CMK (cell line): ENCODE measurements at regions not wholly inside any gene's neighbourhood (a gene's known extent, or its start where the extent isn't known, plus 50 kb on each side); places are given as distances from the start of the nearest gene placed in this dataset.

ENCODE experiments used
- DNase-seq: peaks from one replicate; pipeline ENCODE4 v3.0.0-alpha.2; 2010; ENCODE audit warnings: low read depth

DNA sequence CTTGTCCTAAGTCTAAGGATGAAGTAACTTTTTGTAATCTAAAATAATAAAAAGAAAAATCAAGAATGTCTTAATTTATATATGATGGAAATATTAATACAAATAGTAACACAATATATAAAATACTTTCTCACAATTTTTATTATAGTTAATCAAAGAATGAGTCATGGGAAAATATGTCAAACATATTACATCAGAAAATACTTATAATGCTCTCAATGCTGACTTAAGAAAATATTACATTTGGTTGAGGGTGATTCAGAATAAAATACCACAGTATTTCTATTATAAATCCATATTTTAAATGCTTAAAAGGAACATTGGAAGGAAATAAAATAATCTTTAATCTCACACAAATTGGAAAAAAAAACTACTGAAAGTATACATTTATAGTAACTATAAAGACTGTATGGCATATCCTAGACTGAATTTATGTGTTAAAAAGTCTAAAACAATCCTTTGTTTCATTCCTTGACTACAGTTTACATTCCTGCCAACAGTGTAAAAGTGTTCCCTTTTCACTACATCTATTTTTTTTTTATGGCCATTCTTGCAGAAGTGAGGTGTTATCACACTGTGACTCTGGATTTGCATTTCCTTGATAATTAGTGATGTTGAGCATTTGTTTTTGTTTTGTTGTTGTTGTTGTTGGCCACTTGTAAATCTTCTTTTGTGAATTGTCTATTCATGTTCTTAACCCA lies 1573.5 kb upstream of the ACVR2A start:
- DNase-seq: no peak

DNA sequence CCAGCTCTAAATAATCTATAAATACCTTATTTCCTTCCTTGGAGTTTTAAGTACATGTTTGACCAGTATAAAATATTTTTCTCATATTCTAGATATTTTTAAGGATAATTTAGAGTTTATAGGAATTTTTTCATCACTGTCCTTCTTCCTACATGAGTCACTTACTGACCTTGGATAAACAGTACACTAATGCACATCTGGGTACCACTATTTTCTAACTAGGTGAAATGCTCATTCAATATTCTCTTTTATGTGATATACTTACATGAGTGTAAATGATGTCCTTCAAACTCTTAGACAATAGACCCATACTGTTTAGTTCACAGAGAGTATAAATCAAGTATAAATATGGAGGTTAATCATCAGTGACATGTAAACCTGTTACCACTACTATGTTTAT lies 1574.2 kb upstream of the ACVR2A start:
- DNase-seq: no peak

- DNase-seq: no peak
These were observed 1577.7 kb upstream of the ACVR2A start for GRCh38 chr2:146267093-146267492.

- no peak for DNase-seq
These were observed 1579.2 kb upstream of the ACVR2A start for GRCh38 chr2:146265656-146266055.

- DNase-seq: no peak
These were observed 1582.2 kb upstream of the ACVR2A start for GRCh38 chr2:146262606-146263005.

GRCh38 chr2:146260551-146260950 lies 1584.3 kb upstream of the ACVR2A start:
- no peak for DNase-seq

DNA sequence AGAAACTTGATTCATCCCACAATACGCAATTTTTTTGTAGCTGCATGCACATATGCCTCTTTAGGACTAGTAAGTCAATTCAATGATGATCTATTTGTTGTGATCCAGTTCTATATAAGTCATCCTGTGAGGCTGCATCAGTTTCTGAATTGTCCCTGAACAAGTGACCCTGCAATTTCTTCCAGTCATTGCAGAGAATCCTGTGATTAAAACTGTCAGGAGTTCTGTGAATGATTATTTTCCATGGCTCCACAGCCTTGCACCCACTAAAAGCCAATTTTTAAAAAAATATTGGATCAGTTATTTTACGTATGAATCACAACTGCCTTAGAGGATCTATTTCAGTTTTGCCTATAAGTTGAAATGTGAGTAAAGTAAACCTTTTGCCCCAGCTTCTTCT lies 1585.0 kb upstream of the ACVR2A start:
- no peak for DNase-seq

GRCh38 chr2:146258071-146258470 lies 1586.8 kb upstream of the ACVR2A start:
- no peak for DNase-seq

DNA sequence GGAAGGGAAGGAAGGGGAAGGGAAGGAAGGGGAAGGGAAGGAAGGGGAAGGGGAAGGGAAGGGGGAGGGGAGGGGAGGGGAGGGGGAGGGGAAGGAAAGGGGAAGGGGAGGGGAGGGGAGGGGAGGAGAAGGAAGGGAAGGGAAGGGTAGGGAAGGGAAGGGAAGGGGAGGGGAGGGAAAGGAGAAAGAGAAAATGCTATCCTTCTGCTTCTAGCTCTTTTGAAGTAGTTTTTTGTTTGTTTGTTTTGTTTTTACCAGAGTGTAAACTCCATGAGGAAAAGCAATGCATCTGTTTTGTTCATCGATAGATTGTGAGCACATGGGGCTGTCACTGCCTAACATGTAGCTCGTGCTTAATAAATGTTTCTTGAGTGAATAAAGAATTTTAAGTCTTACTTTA lies 1592.7 kb upstream of the ACVR2A start:
- no peak for DNase-seq

DNA sequence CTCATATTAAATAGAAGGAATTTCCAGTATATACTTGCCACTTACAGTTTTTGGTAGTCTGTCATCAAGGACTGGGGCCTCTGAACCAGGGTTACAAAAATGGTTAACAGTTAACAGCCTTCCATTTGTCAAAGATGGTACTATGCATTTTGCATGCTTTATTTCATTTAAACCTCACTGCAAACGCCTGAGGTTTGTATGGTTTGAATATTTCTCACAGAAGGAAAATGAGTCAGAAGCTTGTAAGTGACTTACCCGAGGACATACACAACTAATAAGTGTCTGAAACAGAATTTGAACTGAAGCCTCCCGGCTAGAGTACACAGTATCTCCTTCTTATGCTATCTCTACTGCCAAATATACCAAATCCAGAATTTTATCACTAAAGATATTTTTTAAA lies 1593.5 kb upstream of the ACVR2A start:
- DNase-seq: no peak

DNA sequence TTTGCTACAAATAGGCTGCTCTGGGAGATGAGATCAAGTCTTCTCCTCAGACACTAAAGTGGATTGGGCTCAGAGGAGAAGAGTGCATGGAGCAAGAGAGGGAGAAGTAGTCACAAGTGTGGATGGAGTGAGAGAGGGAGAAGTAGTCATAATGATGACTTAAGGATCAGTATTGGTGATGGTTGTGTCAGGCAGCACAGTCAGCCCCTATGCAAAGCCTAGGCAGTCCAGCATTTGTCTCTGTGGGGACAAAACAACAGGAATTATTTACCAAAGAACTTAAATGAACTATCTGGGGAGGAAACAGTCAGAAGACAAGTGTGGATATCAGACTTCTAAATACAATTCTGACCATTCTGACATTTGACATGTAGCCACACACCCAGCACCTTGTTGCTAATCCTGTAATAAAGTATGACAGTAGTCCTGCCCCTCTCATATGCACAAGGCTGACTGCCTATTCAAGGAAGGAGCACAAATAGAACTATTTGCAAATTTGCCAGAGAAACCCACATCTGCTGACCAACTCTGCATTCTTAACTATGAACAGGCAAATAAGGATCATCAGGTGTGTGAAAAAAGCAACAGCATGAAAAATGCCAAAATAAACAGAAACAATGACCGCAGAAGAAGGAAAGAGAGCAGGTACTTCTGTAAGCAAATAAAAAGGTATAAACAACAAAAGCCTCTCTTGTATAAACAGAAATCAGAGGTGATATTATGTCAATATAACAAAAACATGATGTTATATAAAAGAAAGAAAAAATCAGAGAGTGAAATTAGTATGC lies 1597.9 kb upstream of the ACVR2A start:
- no peak for DNase-seq

- no peak for DNase-seq
These were observed 1598.7 kb upstream of the ACVR2A start for GRCh38 chr2:146246002-146246735.

DNA sequence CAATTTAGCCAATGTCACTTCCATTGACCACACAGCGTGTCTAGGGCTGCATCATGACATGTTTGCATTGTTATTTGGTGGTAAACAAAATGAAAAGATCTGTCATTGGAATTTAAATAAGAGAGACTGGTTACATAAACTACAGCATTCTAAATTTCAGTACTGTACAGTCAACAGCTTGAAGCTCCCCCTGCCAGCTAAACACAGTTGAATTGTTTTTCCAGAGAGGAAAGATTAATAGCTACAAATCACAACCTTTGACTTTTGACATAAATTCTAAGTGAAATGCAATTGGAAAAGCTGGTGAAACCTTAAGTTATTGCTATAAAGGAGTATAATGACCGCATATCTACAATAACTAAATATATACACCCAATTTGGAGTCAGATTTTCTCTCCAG lies 1600.0 kb upstream of the ACVR2A start:
- DNase-seq: no peak

- no peak for DNase-seq
These were observed 1600.7 kb upstream of the ACVR2A start for GRCh38 chr2:146244131-146244530.

DNA sequence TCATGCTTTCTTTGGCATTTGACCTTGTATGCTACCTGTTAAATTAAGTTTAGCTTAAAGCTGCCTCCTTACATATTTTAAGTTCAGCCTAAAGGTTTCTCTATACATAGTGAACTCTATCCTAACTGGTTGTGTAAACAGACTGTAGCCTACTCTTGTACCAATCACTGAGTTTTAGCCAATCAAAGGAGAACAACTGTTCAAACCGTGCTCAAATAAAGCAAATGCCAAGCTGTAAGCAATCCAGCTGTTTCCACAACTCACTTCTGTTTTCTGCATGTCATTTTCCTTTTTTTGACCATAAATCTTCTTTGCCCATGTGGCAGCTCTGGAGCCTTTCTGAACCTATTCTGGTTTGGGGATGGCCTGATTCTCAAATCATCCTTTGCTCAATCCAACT lies 1603.8 kb upstream of the ACVR2A start:
- DNase-seq: no peak

- DNase-seq: no peak
These were observed 1604.4 kb upstream of the ACVR2A start for GRCh38 chr2:146240391-146240790.

DNA sequence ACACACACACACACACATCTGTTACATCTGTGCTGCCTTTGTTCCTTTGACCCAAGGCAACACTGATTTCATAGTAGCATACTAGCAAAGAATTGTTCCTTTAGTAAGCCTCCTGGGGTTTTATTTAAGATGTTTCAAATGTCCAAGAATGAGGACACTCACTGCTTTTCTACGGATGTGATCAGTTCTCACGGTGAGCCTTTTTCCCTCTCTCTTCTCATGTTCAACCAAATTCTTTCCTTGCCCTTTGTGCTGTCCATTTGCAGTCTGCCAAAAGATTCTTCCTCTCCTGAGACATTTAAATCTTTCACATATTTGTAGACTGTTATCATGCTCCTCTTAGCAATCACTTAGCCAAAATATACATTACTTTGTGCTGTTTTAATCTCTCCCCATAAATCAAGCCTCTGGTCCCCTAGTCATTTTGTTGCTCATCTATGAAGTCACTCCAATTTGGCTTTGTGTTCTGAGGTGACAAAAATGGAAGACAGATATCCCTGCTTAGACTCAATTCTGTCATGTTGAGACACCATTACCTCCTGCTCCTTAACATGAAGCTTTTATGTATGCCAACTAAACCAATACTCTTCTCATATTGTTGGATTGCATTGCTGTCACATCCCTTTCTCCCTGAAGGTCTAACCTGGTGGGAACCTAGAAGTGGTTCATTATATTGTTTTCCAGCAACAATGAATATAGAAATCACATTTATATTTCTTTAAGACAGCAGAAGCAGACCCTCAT lies 1605.3 kb upstream of the ACVR2A start:
- no peak for DNase-seq

GRCh38 chr2:146238254-146238966 lies 1606.4 kb upstream of the ACVR2A start:
- no peak for DNase-seq

GRCh38 chr2:146235158-146235557 lies 1609.7 kb upstream of the ACVR2A start:
- DNase-seq: no peak

DNA sequence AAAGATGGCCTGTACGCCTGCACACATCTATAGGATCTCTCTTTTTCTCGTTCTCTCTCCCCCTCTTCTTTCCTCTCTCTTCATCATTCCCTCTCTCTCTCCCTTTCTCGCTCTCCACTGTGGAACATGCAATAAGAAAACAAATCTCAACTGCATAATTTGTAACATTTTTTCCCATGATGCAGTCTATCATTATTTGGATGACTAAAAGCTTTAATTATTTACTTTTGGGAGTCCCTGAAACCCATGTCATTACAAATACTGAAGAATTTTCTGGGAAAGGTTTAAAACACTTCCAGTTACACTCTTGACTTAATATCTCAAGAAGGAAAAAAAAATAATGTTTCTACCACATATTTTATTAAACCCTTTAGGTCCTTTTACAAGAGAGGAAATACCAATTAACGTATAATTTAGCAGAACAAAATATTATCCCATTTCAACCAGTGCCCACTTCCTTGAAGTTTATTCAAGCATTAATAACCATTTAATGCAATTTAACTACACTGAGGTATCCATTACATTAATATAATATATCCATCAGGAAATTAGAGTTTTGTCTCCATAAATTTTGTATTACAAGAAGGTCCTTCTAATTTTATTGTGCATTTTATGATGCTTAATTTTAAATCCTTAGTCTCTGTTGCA lies 1615.2 kb upstream of the ACVR2A start:
- DNase-seq: no peak

GRCh38 chr2:146228466-146229058 lies 1616.3 kb upstream of the ACVR2A start:
- DNase-seq: no peak
